Endothelial cell of umbilical vein (primary cell): ENCODE measurements at regions not wholly inside any gene's neighbourhood (a gene's known extent, or its start where the extent isn't known, plus 50 kb on each side); places are given as distances from the start of the nearest gene placed in this dataset.

Experiments
- BruUV-seq: library from RNA; stranded (reverse); fragments of 400-500 nt; replicated peaks from 2 replicates; lab custom pipeline; 2021; lab: Mats Ljungman, UMichigan
- CTCF ChIA-PET: fragments of 300-600, 350-600 bp; sonication (Branson Sonifier 250); formaldehyde crosslinking; loops from one replicate; lab custom pipeline; 2021; ENCODE audit warnings: antibody characterized with exemption, inconsistent platforms; lab: Charles Lee
- POLR2A ChIA-PET: fragments of 300-600, 350-600 bp; sonication (Branson Sonifier 250); formaldehyde crosslinking; loops from one replicate; lab custom pipeline; 2021; ENCODE audit warnings: antibody characterized with exemption, inconsistent platforms; lab: Charles Lee
- DNase-seq: peaks from one replicate; pipeline ENCODE4 v3.0.0-alpha.2; 2011; ENCODE audit warnings: low read depth, low spot score
- FAIRE-seq: peaks from 2 replicates; lab custom pipeline; 2011; peaks lifted over from hg19 to GRCh38; lab: Jason Lieb, UNC
- H2AFZ ChIP-seq: 2 replicates; pipeline ENCODE4 v1.6.0; 2012; ENCODE audit warnings: low read depth, low read length, control low read depth, inconsistent platforms
- H3K27ac ChIP-seq: 2 replicates; pipeline ENCODE4 v1.5.1; 2011; ENCODE audit warnings: low read depth, mild to moderate bottlenecking, control low read depth, low read length, moderate library complexity; ENCODE audit not compliant: insufficient read depth
- H3K27me3 ChIP-seq, 2 experiments: 2 replicates each; pipeline versions ENCODE4 v1.6.0 to v1.6.1; 2011; ENCODE audit warnings: low read length in 2 of 2, mixed read lengths in 1 of 2; ENCODE audit not compliant: control insufficient read depth in 2 of 2, insufficient read depth in 2 of 2
- H3K36me3 ChIP-seq, 2 experiments: 2 replicates in 1 of 2; 3 replicates in 1 of 2; pipeline ENCODE4 v1.5.1; 2011; ENCODE audit warnings: low read length in 2 of 2, mild to moderate bottlenecking in 1 of 2, moderate library complexity in 1 of 2; ENCODE audit not compliant: control insufficient read depth in 2 of 2, insufficient read depth in 2 of 2; ENCODE audit errors: extremely low read depth in 1 of 2
- H3K4me1 ChIP-seq: 3 replicates; pipeline ENCODE4 v1.5.1; 2011; ENCODE audit warnings: mild to moderate bottlenecking, low read length; ENCODE audit not compliant: control insufficient read depth, insufficient read depth; ENCODE audit errors: extremely low read depth
- H3K4me2 ChIP-seq: 2 replicates; pipeline ENCODE4 v1.6.1; 2011; ENCODE audit warnings: low read length, control low read depth, mixed read lengths; ENCODE audit not compliant: insufficient read depth
- H3K4me3 ChIP-seq, 3 experiments: fragments of 200-600 bp in 1 of 3; sonication (generic), shearing (Covaris generic) in 1 of 3; replicated peaks in 1 of 3; 2 replicates each; pipeline ENCODE4 v1.5.1; 2011 to 2016; ENCODE audit warnings: control low read depth in 3 of 3, low read length in 3 of 3, mild to moderate bottlenecking in 2 of 3, inconsistent platforms in 1 of 3, low read depth in 1 of 3, moderate library complexity in 1 of 3; ENCODE audit not compliant: insufficient read depth in 1 of 3
- H3K79me2 ChIP-seq: 2 replicates; pipeline ENCODE4 v1.6.0; 2012; ENCODE audit warnings: low read length, inconsistent platforms; ENCODE audit not compliant: control insufficient read depth, insufficient read depth
- H3K9ac ChIP-seq: replicated peaks from 2 replicates; pipeline ENCODE3; 2011; ENCODE audit warnings: low read length, control low read depth; ENCODE audit not compliant: insufficient read depth; ENCODE audit errors: extremely low read depth
- H3K9me1 ChIP-seq: replicated peaks from 3 replicates; pipeline ENCODE4 v1.6.0; 2011; ENCODE audit warnings: mild to moderate bottlenecking, low read length; ENCODE audit not compliant: control insufficient read depth, insufficient read depth; ENCODE audit errors: extremely low read depth
- H3K9me3 ChIP-seq: replicated peaks from 2 replicates; pipeline ENCODE4 v1.5.1; 2012; ENCODE audit warnings: low read length, inconsistent platforms; ENCODE audit not compliant: control insufficient read depth, insufficient read depth
- H4K20me1 ChIP-seq: replicated peaks from 2 replicates; pipeline ENCODE3; 2011; ENCODE audit warnings: mild to moderate bottlenecking, low read length; ENCODE audit not compliant: control insufficient read depth, insufficient read depth; ENCODE audit errors: extremely low read depth
- CTCF ChIP-seq, 2 donors: IDR thresholded peaks; 1 replicate in 1 of 2; 2 replicates in 1 of 2; pipeline ENCODE4 v1.5.1; 2011; ENCODE audit warnings: low read length in 2 of 2, mild to moderate bottlenecking in 2 of 2, moderate library complexity in 2 of 2, control low read depth in 1 of 2, inconsistent platforms in 1 of 2, low read depth in 1 of 2; ENCODE audit not compliant: insufficient read depth in 1 of 2; ENCODE audit errors: extremely low read depth in 1 of 2
- EZH2 ChIP-seq: IDR thresholded peaks from 2 replicates; pipeline ENCODE4 v1.6.1; 2012; ENCODE audit warnings: borderline replicate concordance, low read depth, mild to moderate bottlenecking, moderate library complexity, low read length, inconsistent platforms; ENCODE audit not compliant: severe bottlenecking
- FOS ChIP-seq: IDR thresholded peaks from 2 replicates; pipeline ENCODE4 v1.6.1; 2011; ENCODE audit warnings: mild to moderate bottlenecking, low read length, moderate library complexity, borderline replicate concordance; ENCODE audit not compliant: insufficient read depth
- GATA2 ChIP-seq: IDR thresholded peaks from 2 replicates; pipeline ENCODE4 v1.7.0; 2011; ENCODE audit warnings: low read depth, mild to moderate bottlenecking, moderate library complexity, mixed read lengths, low read length; ENCODE audit not compliant: insufficient read length, insufficient read depth
- MAX ChIP-seq: IDR thresholded peaks from 2 replicates; pipeline ENCODE4 v1.6.1; 2011; ENCODE audit not compliant: insufficient read depth, insufficient read length
- MYC ChIP-seq: IDR thresholded peaks from one replicate; pipeline ENCODE4 v1.6.1; 2011; ENCODE audit warnings: mild to moderate bottlenecking, low read depth, low read length
- POLR2A ChIP-seq: IDR thresholded peaks from 2 replicates; pipeline ENCODE4 v1.6.1; 2012; ENCODE audit warnings: low read depth, mild to moderate bottlenecking, control low read depth, low read length
- POLR2AphosphoS5 ChIP-seq: IDR thresholded peaks from 2 replicates; pipeline ENCODE4 v1.6.1; 2012; ENCODE audit warnings: low read depth, mild to moderate bottlenecking, control low read depth, low read length, moderate library complexity; ENCODE audit not compliant: insufficient read depth
- dilution Hi-C: fragments of 300-500 bp; cut with MboI; formaldehyde crosslinking; loops from one replicate; pipeline ENCODE4 v1.15.0; 2019; ENCODE audit warnings: low sequenced_read_pairs; ENCODE audit not compliant: extremely low pct_ligation_motif_present
- intact Hi-C: fragments of 100-400 bp; cut with micrococcal nuclease; formaldehyde crosslinking; loops from one replicate; pipeline ENCODE4 v1.10.0; 2022

- FAIRE-seq (no peak), DNase-seq (no peak)
- Histone ChIP-seq H3K4me3 (no peak overlapping the region), H3K4me1 (no peaks in the 10 kb centered on the region), H2AFZ (no peak overlapping the region), H3K4me2 (no peak overlapping the region), H3K9me1 (no peaks in the 10 kb centered on the region), H3K27ac (no peak overlapping the region), H3K9ac (no peak overlapping the region), H3K27me3 (no peaks in the 10 kb centered on the region), H3K9me3 (peaks cover 8% of the 10 kb centered on the region), H3K79me2 (no peaks in the 10 kb centered on the region), H3K36me3 (no peaks in the 10 kb centered on the region), H4K20me1 (no peaks in the 10 kb centered on the region)
- TF ChIP-seq MAX (no peak), EZH2 (no peak), CTCF (IDR thresholded peaks at IDR 0.05; ENCODE audit: extremely low read depth in 1 of 2, insufficient read depth in 1 of 2, low read depth in 1 of 2, low read length in 2 of 2) (no peak), POLR2AphosphoS5 (no peak), POLR2A (no peak), FOS (no peak), MYC (no peak), GATA2 (no peak)
- ChIA-PET POLR2A (no interaction called here), CTCF (no interaction called here)
- no TSS peak for BruUV-seq
- intact Hi-C loops, result no loop called here
- dilution Hi-C loops, result no loop called here
Observed at GRCh38 chr2:16201848-16202247, 261.5 kb downstream of the MYCN start.
